Stomach (tissue), 4 donors: ENCODE measurements at regions not wholly inside any gene's neighbourhood (a gene's known extent, or its start where the extent isn't known, plus 50 kb on each side); places are given as distances from the start of the nearest gene placed in this dataset.

Experiments
- EP300 ChIP-seq: sonication (generic); formaldehyde crosslinking; IDR thresholded peaks from one replicate; pipeline ENCODE4 v1.6.1; 2017; ENCODE audit warnings: antibody characterized with exemption
- POLR2A ChIP-seq, 4 donors: fragments of 450-650 bp; IDR thresholded peaks; one replicate each; pipeline ENCODE4 v1.6.1; 2016; ENCODE audit warnings: antibody characterized with exemption in 4 of 4, control low read depth in 2 of 4, mild to moderate bottlenecking in 1 of 4, moderate library complexity in 1 of 4
- POLR2AphosphoS5 ChIP-seq, 3 donors: sonication (generic); formaldehyde crosslinking; IDR thresholded peaks; one replicate each; pipeline ENCODE4 v1.6.1; 2016; ENCODE audit warnings: antibody characterized with exemption in 3 of 3
- TF ChIP-seq, protein P1 (sequence below), 7 experiments: fragments of 450-650 bp in 4 of 7; fragments of 200-600 bp in 3 of 7; sonication (generic) in 3 of 7; IDR thresholded peaks; one replicate each; pipeline ENCODE4 v1.5.1; 2016 to 2019; ENCODE audit warnings: antibody characterized with exemption in 7 of 7, control low read depth in 2 of 7, mild to moderate bottlenecking in 1 of 7

DNA sequence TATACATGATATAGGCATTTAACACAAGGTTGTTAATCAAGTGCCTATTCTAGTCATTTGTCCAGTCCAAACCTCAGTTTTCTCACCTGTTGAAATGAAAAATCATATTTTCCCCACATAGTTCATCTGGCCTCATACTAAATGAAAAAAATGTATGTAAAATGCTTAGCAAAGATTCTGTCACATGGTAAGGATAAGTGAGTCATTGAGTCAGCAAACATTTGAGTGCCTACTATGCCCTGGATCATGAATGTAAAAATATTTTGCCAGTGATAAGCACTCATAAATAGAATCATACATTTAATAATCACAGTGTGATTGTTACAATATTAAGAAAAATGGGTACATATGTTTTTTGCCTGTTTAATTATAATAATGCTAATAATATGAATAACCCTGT lies 181.2 kb upstream of the PAPPA start:
- TF ChIP-seq, protein P1, sequence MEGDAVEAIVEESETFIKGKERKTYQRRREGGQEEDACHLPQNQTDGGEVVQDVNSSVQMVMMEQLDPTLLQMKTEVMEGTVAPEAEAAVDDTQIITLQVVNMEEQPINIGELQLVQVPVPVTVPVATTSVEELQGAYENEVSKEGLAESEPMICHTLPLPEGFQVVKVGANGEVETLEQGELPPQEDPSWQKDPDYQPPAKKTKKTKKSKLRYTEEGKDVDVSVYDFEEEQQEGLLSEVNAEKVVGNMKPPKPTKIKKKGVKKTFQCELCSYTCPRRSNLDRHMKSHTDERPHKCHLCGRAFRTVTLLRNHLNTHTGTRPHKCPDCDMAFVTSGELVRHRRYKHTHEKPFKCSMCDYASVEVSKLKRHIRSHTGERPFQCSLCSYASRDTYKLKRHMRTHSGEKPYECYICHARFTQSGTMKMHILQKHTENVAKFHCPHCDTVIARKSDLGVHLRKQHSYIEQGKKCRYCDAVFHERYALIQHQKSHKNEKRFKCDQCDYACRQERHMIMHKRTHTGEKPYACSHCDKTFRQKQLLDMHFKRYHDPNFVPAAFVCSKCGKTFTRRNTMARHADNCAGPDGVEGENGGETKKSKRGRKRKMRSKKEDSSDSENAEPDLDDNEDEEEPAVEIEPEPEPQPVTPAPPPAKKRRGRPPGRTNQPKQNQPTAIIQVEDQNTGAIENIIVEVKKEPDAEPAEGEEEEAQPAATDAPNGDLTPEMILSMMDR (IDR thresholded peaks at IDR 0.05): no peak
- TF ChIP-seq EP300 (no peak), POLR2A (IDR thresholded peaks at IDR 0.05) (no peak), POLR2AphosphoS5 (IDR thresholded peaks at IDR 0.05) (no peak)
